ENCODE measurements at regions not wholly inside any gene's neighbourhood (a gene's known extent, or its start where the extent isn't known, plus 50 kb on each side); places are given as distances from the start of the nearest gene placed in this dataset.

DNA sequence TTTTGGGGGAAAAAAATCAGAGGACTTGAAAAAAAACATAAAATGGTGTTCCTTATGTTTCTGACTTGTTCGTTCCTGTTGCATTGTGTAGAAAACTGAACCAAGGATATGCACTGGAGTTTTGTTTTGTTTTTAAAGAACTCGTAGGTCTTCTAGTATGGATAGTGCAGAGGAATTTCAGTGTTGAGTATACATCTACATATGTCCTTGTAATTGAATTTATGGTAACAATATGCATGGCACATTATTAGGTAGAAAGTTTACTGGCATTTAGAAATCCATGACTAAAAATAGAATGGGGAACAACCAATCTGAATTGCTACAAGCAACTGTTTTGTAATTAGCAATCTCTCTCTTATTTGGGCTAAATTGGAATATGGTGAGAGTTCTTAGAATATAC, 188.3 kb upstream of the ZRANB2 start:
- TF ChIP-seq, protein P1, sequence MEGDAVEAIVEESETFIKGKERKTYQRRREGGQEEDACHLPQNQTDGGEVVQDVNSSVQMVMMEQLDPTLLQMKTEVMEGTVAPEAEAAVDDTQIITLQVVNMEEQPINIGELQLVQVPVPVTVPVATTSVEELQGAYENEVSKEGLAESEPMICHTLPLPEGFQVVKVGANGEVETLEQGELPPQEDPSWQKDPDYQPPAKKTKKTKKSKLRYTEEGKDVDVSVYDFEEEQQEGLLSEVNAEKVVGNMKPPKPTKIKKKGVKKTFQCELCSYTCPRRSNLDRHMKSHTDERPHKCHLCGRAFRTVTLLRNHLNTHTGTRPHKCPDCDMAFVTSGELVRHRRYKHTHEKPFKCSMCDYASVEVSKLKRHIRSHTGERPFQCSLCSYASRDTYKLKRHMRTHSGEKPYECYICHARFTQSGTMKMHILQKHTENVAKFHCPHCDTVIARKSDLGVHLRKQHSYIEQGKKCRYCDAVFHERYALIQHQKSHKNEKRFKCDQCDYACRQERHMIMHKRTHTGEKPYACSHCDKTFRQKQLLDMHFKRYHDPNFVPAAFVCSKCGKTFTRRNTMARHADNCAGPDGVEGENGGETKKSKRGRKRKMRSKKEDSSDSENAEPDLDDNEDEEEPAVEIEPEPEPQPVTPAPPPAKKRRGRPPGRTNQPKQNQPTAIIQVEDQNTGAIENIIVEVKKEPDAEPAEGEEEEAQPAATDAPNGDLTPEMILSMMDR (IDR thresholded peaks at IDR 0.05; ENCODE audit: low read length, missing control alignments): no peak
- no peak overlapping the region for H3K4me3 ChIP-seq (replicated peaks; ENCODE audit: low read depth, low read length)
- no peak for DNase-seq (ENCODE audit: low read depth)

DNA sequence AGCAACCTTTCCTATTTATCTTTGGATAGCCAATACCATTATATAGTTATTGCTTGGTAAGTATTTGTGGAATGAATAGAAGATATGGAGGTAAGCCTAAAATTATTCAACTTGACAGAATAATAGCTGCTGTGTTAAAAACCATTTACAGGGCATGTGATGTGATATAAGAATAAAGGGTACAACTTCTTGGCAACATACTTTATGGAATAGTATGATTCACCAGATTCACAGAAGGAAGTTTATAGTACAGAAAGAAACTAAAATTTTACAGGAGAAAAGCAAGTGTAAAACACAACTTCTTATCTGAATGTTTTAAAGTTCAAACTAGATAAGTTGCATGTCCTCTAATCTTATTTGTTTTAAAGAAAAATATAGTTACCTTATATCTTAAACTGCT, 186.4 kb upstream of the ZRANB2 start:
- H3K4me3 ChIP-seq (replicated peaks; ENCODE audit: low read depth, low read length): no peak overlapping the region
- DNase-seq (ENCODE audit: low read depth): no peak
- TF ChIP-seq, protein P1 (IDR thresholded peaks at IDR 0.05; ENCODE audit: low read length, missing control alignments): no peak

DNA sequence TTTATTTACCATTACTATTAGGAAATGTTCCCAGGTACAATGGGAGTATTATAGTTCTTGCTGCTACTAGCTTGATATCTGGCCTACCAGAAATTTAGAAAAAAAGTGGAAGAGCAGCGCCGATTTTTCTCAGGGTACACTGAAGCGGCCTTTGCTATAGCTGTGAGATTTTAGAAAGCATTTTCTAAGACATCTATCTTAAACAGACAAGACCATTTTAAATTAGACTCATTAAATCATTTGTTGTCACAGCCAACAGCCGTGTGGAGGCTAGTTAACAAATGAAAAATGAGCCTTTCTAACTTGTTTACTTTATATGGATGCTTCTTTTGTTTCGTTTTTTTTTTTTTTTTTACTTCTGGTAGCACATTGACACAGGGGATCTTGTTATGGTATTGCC, 183.2 kb upstream of the ZRANB2 start:
- TF ChIP-seq, protein P1 (IDR thresholded peaks at IDR 0.05; ENCODE audit: low read length, missing control alignments): no peak
- DNase-seq (ENCODE audit: low read depth): no peak
- H3K4me3 ChIP-seq (replicated peaks; ENCODE audit: low read depth, low read length): no peak overlapping the region

DNA sequence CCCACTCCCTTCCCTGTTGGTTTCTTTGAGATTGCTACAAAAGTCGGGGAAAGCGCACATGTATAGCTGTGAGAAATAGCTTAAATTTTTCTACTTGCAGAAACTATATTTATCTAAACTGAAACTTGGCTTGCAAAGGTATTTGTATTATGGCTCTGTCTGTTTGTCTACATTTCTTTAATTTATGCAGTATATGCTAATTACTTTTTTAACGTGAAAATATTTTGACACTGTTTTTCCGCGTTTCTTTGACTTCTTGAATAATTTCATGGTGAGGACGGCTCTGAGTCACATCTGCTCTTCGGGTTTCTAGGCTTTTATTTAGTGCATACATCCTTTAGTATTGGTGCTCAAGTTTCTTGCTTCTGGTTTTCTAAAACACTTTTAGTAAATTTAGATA, 182.1 kb upstream of the ZRANB2 start:
- DNase-seq (ENCODE audit: low read depth): no peak
- TF ChIP-seq, protein P1 (IDR thresholded peaks at IDR 0.05; ENCODE audit: low read length, missing control alignments): no peak

DNA sequence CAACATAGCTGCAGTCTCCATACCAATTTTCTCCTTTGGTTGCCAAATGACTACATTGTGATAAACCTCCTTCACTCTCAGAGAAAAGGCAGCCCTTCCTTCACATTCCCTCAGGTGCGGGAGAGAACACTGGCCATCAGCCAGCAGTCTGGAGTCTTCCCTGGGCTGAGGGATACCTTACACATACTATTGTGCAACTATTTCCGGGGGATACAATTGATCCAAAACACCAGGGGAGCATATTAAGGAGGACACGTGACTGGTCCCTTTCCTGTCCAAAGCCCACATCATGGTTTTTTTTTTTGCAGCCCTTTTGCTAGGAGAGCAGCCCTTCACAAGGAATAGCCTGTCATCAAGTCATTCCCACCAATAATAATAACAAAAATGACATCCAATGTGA, 172.1 kb upstream of the ZRANB2 start:
- DNase-seq (ENCODE audit: low read depth): no peak
- TF ChIP-seq, protein P1 (IDR thresholded peaks at IDR 0.05; ENCODE audit: low read length, missing control alignments): no peak
- H3K4me3 ChIP-seq (replicated peaks; ENCODE audit: low read depth, low read length): no peak overlapping the region

More for the DNA sequence above, 182.1 kb upstream of the ZRANB2 start:
- no peak overlapping the region for H3K4me3 ChIP-seq (replicated peaks; ENCODE audit: low read depth, low read length)

DNA sequence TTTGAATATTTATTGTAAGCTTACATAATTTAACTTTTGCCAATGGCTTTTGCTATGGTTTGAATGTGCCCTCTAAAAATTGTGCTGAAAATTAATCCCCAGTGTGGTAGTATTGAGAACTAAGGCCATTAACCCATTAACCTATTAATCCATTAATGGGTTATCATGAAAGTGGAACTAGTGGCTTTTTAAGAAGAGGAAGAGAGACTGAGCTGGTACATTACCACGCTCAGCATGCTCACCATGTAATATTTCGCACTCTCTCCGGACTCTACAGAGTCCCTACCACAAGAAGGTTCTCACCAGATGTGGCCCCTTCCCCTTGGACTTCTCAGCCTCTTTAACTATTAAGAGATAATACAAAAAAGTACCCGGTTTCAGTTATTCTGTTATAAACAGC, 164.4 kb upstream of the ZRANB2 start:
- no peak for DNase-seq (ENCODE audit: low read depth)
- TF ChIP-seq, protein P1 (IDR thresholded peaks at IDR 0.05; ENCODE audit: low read length, missing control alignments): no peak
- H3K4me3 ChIP-seq (replicated peaks; ENCODE audit: low read depth, low read length): no peak overlapping the region

DNA sequence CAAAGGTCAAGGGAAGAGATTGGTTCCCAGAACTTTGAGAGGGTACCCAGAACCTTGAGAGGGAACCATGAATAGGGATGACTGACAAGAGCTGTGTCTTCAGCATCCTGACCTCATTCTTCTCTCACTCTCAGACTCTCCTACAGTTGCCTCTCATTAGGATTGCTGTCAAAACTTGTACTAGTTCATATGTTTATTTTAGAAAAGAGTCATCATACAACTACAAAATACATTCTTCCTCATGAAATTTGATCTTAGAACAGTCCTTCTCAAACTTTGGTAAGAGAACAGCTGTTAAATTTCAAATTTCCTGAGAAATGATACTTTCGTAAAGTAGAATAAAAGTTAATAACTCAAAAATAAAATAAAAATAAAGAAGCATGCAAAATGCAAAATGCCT, 161.4 kb upstream of the ZRANB2 start:
- no peak overlapping the region for H3K4me3 ChIP-seq (replicated peaks; ENCODE audit: low read depth, low read length)
- TF ChIP-seq, protein P1 (IDR thresholded peaks at IDR 0.05; ENCODE audit: low read length, missing control alignments): no peak
- DNase-seq (ENCODE audit: low read depth): no peak

All from fibroblast of pulmonary artery (primary cell).